Activated T-helper 1 cell treated with anti-CD3 and anti-CD28 coated beads, Interleukin-2, amount 50 U/mL, for 16 hours (primary cell): ENCODE measurements at regions not wholly inside any gene's neighbourhood (a gene's known extent, or its start where the extent isn't known, plus 50 kb on each side); places are given as distances from the start of the nearest gene placed in this dataset.

ENCODE experiments used
- DNase-seq, 2 donors: peaks; one replicate each; pipeline ENCODE4 v3.0.0-alpha.2; 2020; ENCODE audit warnings: low read depth in 1 of 2, low spot score in 1 of 2

GRCh38 chr10:44244745-44245600 is 139.9 kb downstream of the CXCL12 start:
- no peak for DNase-seq

GRCh38 chr10:44243851-44244510 is 140.9 kb downstream of the CXCL12 start:
- DNase-seq = no peak

GRCh38 chr10:44242826-44243225 is 142.1 kb downstream of the CXCL12 start:
- no peak for DNase-seq

- no peak for DNase-seq
Observed at GRCh38 chr10:44242091-44242490, 142.8 kb downstream of the CXCL12 start.

GRCh38 chr10:44240584-44241205 is 144.2 kb downstream of the CXCL12 start:
- DNase-seq = no peak

GRCh38 chr10:44238212-44238611 is 146.7 kb downstream of the CXCL12 start:
- no peak for DNase-seq

GRCh38 chr10:44237364-44238049 is 147.4 kb downstream of the CXCL12 start:
- DNase-seq = no peak

GRCh38 chr10:44235363-44235762 is 149.5 kb downstream of the CXCL12 start:
- no peak for DNase-seq

GRCh38 chr10:44234483-44234875 is 150.4 kb downstream of the CXCL12 start:
- no peak for DNase-seq

GRCh38 chr10:44233561-44234482 is 151.1 kb downstream of the CXCL12 start:
- no peak for DNase-seq

GRCh38 chr10:44217274-44217820 is 167.6 kb downstream of the CXCL12 start:
- DNase-seq = no peak

- DNase-seq = no peak
Observed at GRCh38 chr10:44216073-44216472, 168.8 kb downstream of the CXCL12 start.

GRCh38 chr10:44209811-44210210 is 175.1 kb downstream of the CXCL12 start:
- DNase-seq = no peak

- DNase-seq = no peak
Observed at GRCh38 chr10:44207160-44207559, 177.7 kb downstream of the CXCL12 start.

GRCh38 chr10:44206127-44206818 is 178.6 kb downstream of the CXCL12 start:
- no peak for DNase-seq

- no peak for DNase-seq
Observed at GRCh38 chr10:44205067-44205466, 179.8 kb downstream of the CXCL12 start.

- no peak for DNase-seq
Observed at GRCh38 chr10:44203535-44203934, 181.4 kb downstream of the CXCL12 start.

GRCh38 chr10:44202952-44203351 is 181.9 kb downstream of the CXCL12 start:
- no peak for DNase-seq

- DNase-seq = no peak
Observed at GRCh38 chr10:44201656-44202055, 183.2 kb downstream of the CXCL12 start.

- DNase-seq = no peak
Observed at GRCh38 chr10:44201011-44201410, 183.9 kb downstream of the CXCL12 start.
